HG03442 (cell line): ENCODE measurements at regions not wholly inside any gene's neighbourhood (a gene's known extent, or its start where the extent isn't known, plus 50 kb on each side); places are given as distances from the start of the nearest gene placed in this dataset.

ENCODE experiments used
- ATAC-seq: cut with Tn5 transposase; IDR thresholded peaks from one replicate; pipeline ENCODE4 v1.9.1; 2021; ENCODE audit warnings: mild to moderate bottlenecking, moderate library complexity; ENCODE audit not compliant: unreplicated experiment

DNA sequence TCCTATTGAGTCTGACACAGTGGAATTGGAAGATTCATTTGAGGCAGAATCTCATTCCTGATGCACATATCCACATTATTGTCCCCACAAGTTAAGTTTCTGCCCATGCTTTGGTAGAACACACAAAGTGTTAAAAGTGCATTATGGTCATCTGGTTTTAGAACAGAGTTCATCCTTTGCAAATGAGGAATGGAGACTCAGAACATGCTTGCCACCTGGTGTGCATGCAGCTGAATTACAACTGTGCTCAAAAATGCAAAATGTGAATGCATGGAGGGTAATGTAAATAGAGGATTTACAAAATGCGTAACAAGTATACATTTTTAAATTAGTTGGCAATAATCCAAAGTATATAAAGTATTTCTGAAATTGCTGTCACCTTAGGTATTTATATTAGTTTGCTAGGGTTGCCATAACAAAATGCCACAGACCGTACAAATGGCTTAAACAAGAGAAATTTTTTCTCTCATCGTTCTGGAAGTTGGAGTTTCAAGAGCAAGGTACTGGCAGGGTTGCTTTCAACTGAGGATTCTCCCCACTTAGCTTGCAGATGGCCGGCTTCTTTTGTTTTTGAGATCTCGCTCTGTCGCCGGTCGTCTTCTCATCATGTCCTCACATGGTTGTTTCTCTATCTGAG is 671.1 kb downstream of the TAF11L14 start:
- ATAC-seq, result peak; percentile 93

DNA sequence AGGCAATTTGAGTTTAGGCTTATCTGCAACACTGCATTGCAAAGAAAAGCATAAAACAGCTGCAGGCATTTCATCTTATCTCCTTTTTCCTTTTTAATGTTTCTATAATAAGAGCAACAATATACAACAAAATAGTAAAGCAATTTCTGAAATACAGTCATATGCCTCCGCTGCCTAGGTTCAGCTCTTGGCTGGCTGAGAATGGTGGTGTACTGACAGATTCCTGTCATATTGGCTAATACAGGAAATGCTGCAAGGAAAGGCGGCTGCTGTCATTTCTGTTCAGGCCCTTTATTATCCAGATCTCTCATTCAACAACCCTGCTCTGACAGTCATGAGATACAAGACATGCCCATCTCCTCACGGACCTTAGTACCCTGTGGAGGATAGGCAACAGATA is 677.0 kb downstream of the TAF11L14 start:
- no peak for ATAC-seq

DNA sequence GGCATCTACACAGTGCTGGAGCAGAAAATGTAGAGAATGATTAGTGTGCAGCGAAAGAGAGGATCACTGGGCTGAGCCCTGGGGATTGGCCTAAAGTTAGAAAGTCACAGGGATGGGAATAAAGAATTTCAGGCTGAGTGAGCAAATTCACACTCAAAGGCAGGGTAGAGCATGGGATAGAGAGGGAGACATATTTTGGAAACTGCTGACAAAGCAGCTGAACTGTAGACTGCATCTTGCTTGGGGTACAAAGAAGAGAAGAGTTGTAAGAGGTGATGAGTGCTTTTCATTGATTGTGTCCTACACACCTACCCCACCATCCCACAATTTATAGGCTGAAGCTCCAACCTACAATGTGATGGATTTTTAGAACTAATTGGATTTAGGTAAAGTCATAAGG is 677.8 kb downstream of the TAF11L14 start:
- no peak for ATAC-seq

DNA sequence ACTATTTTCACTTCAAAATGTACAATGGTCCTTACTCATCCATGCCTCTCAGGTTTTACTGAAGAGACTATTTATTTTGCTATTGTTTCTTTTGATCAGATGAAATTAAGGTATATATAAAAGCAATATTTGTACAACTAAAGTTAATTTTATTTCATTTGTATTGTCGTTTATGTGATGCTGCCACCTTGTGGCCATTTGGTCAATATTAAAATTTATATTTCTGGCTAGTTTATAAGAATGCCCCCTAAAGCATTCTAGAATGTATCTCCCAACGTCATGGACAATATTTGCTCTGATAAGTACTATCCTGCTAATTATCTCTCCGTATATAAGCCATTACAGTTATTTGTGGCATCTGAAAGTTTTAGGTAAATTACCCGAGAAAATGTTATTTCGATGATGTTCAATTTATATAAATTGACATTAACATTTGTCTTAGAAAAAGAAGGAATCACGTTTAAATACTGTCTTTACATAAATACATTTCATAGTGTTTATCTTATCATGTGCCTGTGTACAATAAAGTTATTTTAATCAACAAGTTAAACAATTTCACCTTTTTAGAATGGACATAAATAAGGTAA is 680.0 kb downstream of the TAF11L14 start:
- no peak for ATAC-seq

DNA sequence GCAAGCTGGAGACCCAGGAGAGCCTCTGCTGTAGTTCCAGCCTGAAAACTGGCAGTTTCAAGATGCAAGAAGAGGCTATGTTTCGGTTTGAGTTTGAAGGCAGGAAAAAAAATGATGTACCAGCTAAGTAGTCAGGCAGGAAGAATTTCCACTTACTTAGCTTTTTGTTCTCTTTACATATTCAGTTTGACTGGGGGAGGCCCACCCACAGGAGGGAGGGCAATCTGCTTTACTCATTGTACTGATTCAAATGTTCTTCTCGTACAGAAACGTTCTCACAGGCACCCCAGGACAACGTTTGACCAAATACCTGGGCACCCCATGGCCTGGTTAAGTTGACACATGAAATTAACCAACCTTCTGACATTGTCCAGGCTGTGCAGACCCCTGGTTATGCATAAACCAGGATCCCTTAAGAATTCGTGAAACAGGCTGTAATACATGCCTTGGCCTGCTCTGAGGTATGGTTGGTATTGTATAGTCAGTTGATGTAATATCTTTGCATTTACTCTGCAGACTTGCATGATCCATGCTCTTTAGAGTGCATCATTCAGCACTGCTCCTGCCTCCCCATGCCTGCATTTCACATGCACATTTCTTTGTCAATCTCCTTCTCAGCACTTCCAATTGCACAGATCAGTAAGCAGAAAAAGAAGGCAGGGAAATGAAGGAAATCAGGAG is 687.1 kb downstream of the TAF11L14 start:
- ATAC-seq, result no peak

DNA sequence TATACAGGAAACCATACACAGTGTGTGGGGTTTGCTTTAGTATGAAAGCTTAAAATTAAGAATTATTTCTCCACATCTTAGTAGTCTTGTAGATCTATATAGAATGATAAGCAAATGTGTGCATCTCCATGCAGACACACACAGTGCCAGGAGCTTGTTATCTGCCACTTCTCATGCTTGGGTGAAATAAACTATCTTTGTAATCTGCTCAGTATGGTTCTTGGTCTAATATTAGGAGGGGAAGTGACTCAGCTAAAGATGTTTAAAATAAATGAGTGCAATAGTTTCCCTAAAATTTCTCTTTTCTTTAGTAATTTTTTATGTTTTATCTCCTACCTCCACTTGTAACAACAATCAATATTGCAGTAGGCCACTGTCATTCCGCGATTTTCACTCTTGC is 689.6 kb downstream of the TAF11L14 start:
- ATAC-seq, result no peak

DNA sequence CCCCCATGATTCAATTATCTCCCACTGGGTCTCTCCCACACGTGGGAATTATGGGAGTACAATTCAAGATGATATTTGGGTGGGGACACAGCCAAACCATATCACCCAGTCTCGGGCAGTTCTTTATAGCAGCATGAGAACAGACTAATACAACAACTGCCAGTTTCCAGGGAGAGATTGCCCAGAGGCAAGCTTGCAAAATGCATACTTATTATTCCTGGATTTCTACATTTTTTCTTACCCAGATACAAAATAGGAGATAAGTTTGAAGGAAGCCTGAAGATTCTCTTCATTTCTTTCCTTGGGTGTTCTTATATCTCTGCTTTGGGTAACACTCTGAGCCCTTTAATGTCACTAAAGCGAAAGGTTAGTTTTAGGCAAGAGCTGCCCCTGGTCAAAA is 691.2 kb downstream of the TAF11L14 start:
- ATAC-seq, result no peak

DNA sequence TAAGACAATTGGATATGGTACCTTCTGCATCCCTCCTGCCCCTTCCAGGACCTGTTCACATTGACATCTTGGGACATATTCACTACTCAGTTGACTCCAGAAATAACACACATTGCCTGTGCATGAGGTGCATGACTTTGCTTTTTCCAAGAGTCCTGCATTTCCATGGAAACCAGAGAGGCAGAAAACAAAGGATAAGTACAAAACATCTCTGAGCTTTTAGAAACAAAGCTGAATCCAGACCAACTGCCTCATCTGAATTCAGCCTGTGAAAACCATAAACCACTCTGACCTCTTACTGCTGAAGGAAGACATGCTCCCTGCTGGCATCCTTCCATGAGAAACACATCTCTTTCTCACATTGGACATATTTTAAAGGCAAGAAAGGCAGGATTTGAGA is 695.1 kb downstream of the TAF11L14 start:
- ATAC-seq, result no peak

DNA sequence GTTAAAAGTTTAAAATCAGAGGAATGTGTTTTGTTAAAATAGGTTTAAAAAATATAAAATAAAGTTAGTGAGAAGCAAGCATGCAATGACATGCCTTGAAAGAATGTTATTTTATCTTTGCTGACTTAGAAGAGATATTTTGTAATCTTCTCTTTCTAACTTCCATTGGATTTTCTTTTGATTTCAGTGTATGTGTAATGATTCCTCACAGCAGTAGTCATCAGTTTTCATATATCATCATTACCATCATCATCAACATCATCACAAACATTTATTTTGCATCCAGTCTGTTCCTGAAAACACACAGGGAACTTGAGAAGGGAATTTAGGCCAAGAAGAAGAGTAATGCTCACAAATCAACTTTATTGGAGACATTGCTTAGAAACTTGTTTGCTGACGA is 699.6 kb downstream of the TAF11L14 start:
- no peak for ATAC-seq

DNA sequence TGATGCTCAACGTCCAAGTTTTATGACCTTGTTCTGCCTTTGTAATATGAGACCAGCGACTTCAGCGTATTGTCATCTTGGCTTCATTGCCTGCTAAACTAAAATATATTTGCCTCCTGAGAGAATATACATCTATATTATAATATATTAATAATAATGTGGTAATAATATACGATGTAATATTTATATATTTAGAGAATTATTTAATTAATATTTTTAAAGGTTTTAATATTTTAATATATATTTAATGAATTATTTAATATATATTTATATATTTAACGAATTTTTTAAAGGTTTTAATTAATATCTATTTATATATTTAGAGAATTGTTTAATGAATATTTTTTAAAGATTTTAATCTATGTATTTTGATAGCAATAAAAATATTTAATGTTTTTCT is 700.7 kb downstream of the TAF11L14 start:
- ATAC-seq, result no peak

DNA sequence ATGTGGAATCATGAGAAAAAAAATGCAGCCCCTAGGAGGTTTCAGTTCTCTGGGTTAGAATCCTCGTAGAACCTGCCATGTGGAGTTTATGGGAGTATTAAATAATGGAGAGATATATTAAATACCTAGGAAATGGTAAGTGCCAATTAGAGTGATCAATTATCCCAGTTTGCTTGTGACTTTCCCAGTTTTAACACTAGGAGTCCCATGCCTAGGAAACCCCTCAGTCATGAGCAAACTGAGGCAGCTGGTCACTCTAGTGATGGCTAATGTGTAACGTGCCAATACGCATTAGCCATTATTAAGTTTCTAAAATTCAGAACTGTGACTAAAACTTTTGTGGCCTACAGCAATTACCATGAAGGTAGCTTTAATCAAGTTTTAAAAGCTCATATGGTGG is 720.6 kb downstream of the TAF11L14 start:
- ATAC-seq, result no peak

DNA sequence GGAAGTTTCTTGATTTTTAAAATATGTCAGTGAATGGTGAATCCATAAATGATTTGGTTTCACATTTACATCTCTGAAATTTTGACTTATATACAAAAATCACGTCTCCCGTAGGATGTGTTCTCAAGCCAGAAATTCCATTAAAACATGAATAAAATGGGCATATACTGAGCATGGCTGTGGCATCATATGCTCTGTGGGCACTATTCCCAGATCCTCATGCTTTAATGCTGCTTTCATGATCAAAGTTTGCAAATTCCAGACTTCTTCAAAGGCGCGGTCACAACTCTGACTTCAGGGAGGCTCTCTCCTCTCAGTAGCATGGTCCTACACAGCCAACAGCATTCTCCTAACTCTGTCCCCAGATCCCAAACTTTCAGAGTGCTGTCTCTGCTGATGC is 723.2 kb downstream of the TAF11L14 start:
- ATAC-seq, result no peak

DNA sequence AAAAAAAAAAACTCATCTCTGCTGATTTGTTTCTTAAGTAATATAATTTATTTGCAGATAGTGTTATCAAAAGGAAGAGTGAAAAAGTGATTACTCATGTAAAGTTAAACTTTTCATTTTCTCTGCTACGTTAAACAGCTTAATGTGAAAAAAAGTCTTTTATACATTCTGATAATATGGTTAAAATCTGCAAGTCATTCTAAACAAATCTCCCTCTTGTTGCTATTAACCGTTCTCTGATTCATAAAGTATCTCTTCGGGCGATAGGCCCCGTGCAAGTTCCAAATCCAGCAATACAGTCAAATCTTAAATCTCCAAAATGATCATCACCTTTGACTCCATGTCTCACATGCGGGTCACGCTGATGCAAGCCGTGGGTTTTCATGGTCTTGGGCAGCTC is 732.0 kb downstream of the TAF11L14 start:
- ATAC-seq, result no peak

DNA sequence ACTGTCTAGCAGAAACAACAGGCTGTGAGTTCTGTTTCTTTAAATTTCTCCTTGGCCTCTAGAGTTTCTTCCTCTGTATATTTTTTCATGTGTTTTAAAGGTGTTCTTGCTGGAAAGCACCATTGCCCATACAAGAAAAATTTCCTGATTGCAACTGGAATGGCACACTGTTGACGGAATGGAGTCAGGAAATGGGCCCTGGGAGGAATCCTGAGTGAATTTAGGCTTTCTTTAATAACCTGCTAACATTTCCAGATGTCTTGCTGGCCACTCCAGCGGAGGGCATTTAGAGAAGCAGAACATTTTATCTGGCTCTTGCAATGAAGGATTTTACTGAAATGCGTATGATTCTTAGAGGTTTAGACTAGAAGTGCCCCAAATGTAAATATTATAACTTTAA is 736.3 kb downstream of the TAF11L14 start:
- no peak for ATAC-seq

DNA sequence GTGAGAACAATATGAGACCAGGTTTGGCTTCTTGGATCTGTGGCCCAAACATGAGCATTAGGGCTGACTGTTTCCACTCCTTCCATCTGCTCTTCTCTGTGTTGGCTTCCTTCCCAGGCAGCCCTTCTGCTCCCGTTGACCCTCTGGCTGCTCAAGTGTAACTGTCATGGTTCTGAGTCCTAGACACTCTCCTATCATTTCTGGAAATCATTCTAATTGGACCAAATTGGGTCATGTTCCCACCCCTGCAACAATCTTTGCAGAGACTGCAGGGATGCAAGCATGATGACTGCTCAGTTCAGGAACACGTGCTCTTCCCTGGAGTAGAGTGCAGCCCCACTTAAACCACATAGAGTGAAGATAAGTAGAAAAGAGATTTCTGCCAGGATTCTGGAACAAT is 741.4 kb downstream of the TAF11L14 start:
- no peak for ATAC-seq

DNA sequence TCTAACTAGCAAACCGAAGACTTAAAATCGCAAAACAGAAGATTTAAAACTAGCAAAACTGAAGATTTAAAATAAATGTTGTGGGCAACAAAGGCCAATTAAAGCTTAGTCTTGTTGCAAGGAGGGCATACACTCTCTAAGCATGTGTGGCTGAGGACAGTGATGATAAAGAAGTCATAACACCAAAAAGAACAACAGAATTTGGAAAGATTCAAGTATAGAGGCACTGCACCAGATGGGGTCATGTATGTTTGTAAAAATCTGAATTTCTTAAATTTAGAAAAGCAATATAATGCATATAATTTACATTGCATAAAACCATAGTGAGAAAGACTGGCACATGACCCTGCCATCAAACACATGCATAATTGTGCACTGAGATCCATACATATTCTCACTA is 743.8 kb downstream of the TAF11L14 start:
- no peak for ATAC-seq

DNA sequence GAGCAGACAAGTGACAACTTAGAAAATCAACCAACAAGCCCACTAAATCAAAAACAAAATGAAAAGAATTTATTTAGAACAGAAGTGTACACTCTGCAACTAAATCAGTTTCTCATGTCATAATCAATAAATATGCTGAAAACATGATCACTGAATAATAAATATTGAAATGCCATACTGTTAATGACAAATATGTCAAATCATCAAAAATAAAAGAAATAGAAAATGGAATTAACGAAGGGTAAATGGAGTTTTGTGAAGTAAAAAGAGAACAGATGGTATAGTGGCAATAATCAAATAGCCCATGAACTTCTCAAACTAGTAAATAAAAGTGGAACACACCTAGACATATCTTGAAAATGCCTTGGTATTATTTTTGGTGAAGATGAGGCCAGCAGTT is 744.9 kb downstream of the TAF11L14 start:
- ATAC-seq, result no peak

DNA sequence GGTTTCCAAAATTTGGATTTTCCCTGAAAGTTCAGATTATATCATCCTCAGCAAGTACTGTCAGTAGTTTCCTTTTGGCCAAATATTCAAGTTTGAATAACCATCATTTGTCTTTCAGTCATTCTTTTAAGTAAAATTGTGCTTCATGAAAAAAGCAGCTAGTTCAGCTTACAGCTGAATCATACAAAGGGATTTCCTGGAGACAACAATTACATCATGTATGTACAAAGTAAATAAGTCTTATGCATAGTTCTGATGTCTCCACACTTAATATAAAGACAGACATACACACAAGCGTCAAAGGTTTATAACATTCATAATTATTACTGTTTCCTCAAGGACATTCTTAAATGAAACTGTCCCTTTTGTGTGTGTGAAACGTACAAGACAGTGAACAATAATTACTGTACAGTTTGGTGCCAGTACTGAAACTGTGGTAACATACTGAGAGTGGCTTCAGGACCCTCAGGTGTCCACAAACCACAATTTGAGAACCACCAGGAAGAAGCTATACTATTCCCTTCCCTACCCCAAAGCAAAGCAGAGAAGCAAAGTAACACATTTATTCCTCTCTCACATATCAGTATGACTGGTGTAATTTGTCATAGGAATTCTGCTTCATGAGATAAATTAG is 746.6 kb downstream of the TAF11L14 start:
- ATAC-seq, result no peak

DNA sequence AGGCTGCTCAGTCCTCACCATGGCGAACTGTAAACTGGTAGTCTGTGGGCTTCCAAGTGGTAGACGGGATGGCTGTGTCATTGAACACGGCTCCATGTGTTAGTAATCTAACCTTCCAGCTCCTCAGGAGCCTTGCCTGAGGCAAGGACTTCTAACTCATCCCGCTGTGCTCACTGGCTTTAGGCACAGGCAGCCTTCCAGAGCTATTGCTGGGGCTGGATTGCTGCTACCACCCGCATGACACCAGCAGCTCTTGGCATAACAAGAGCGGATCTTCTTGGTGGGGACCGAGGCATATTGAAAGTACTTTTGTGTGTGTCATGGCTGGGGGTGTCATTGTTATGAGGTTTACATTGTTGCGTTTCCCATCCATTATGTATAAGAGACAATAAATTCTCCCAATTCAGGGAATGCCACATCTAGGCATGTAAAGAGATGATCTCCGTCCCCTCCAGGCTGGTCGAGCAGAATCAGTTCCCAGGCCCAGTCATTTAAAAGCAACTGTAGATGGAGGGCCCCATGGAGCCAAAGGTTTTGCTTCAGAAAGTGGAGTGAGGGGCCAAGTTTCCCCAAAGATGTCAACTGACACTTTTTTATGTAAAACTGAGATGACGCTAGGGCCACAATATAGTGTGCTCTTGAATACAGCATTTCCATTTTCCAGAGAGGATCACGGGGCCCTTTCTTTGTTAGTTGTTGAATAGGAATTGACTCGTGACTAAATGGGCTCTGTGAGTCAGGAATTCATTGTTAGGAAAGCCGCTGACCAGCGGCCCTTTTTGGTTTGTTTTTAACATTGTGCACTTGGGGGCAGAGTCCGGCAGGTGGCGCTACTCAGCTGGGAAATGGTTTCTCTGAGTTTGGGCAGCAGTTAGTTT is 759.5 kb downstream of the TAF11L14 start:
- ATAC-seq, result no peak

DNA sequence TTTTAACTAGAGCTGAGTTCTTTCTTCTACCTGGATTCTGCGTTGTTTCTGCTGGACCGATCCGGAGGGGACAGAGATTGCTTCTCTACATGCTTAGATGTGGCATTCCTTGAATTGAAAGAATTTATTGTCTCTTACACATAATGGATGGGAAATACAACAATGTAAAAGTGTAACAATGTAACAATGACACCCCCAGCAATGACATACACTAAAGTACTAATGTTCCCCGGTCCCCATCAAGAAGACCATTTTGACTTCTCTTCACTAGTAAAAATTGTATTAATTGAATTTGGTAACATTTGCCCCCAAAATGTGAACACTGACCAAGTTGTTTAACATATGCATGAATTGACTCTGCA is 760.2 kb downstream of the TAF11L14 start:
- ATAC-seq, result no peak
